ENCODE measurements at regions not wholly inside any gene's neighbourhood (a gene's known extent, or its start where the extent isn't known, plus 50 kb on each side); places are given as distances from the start of the nearest gene placed in this dataset.
"Not testable (repeated sequence)": the region's sequence is repeated elsewhere in the genome, so short reads cannot be mapped to it uniquely, and the experiment has no call there.

- DNase-seq: not testable (repeated sequence)
Measured at GRCh38 chr12:87531213-87531612, 498.0 kb downstream of the C12orf50 start.

- no peak for DNase-seq
Measured at GRCh38 chr12:87529413-87529812, 499.8 kb downstream of the C12orf50 start.

GRCh38 chr12:87520968-87521367, 508.2 kb downstream of the C12orf50 start:
- no peak for DNase-seq

GRCh38 chr12:87518481-87518880, 510.7 kb downstream of the C12orf50 start:
- no peak for DNase-seq

GRCh38 chr12:87518036-87518435, 511.2 kb downstream of the C12orf50 start:
- no peak for DNase-seq

GRCh38 chr12:87513536-87514280, 515.5 kb downstream of the C12orf50 start:
- DNase-seq: no peak

GRCh38 chr12:87511371-87511770, 517.8 kb downstream of the C12orf50 start:
- no peak for DNase-seq

GRCh38 chr12:87509237-87509820, 519.9 kb downstream of the C12orf50 start:
- DNase-seq: peak; percentile 10

- no peak for DNase-seq
Measured at GRCh38 chr12:87491598-87491997, 537.6 kb downstream of the C12orf50 start.

GRCh38 chr12:87491089-87491488, 538.1 kb downstream of the C12orf50 start:
- DNase-seq: no peak

- DNase-seq: no peak
Measured at GRCh38 chr12:87469295-87469694, 559.9 kb downstream of the C12orf50 start.

GRCh38 chr12:87467936-87468335, 561.3 kb downstream of the C12orf50 start:
- no peak for DNase-seq

- DNase-seq: no peak
Measured at GRCh38 chr12:87464565-87464964, 564.6 kb downstream of the C12orf50 start.

GRCh38 chr12:87444039-87444438, 585.2 kb downstream of the C12orf50 start:
- DNase-seq: no peak

GRCh38 chr12:87441511-87441910, 587.7 kb downstream of the C12orf50 start:
- no peak for DNase-seq

- peak; percentile 84 for DNase-seq
Measured at GRCh38 chr12:87439990-87440827, 589.0 kb downstream of the C12orf50 start.

- DNase-seq: no peak
Measured at GRCh38 chr12:87430444-87430843, 598.8 kb downstream of the C12orf50 start.

- peak; percentile 18 for DNase-seq
Measured at GRCh38 chr12:87428701-87429277, 600.4 kb downstream of the C12orf50 start.

- DNase-seq: no peak
Measured at GRCh38 chr12:87427770-87428169, 601.4 kb downstream of the C12orf50 start.

- no peak for DNase-seq
Measured at GRCh38 chr12:87425942-87426554, 603.2 kb downstream of the C12orf50 start.

- not testable (repeated sequence) for DNase-seq
Measured at GRCh38 chr12:87421233-87421632, 608.0 kb downstream of the C12orf50 start.

- peak; percentile 32 for DNase-seq
Measured at GRCh38 chr12:87413784-87414183, 615.4 kb downstream of the C12orf50 start.

- DNase-seq: no peak
Measured at GRCh38 chr12:87406926-87407325, 622.3 kb downstream of the C12orf50 start.
